HCT116 (cell line): ENCODE measurements at regions not wholly inside any gene's neighbourhood (a gene's known extent, or its start where the extent isn't known, plus 50 kb on each side); places are given as distances from the start of the nearest gene placed in this dataset.

ENCODE experiments used
- ATF3 ChIP-seq: IDR thresholded peaks from 2 replicates; pipeline ENCODE4 v1.6.1; 2012
- CEBPB ChIP-seq: IDR thresholded peaks from 2 replicates; pipeline ENCODE4 v1.6.1; 2012; ENCODE audit warnings: low read depth
- CTCF ChIP-seq, 3 experiments: fragments of 200-600 bp in 1 of 3; sonication (generic) in 1 of 3; IDR thresholded peaks in 2 of 3; conservative IDR thresholded peaks in 1 of 3; 2 replicates each; pipeline ENCODE4 v1.5.1; 2012 to 2017; ENCODE audit warnings: low read depth in 2 of 3, low read length in 2 of 3, antibody characterized with exemption in 1 of 3, borderline replicate concordance in 1 of 3, control low read depth in 1 of 3, mild to moderate bottlenecking in 1 of 3, mixed read lengths in 1 of 3, mixed run types in 1 of 3, moderate library complexity in 1 of 3; ENCODE audit not compliant: insufficient read depth in 1 of 3
- ELF1 ChIP-seq: IDR thresholded peaks from 2 replicates; pipeline ENCODE4 v1.6.1; 2012; ENCODE audit warnings: low read depth, borderline replicate concordance
- EZH2 ChIP-seq: fragments of 200-600 bp; sonication (generic); IDR thresholded peaks from 2 replicates; pipeline ENCODE4 v1.6.1; 2017; ENCODE audit warnings: antibody characterized with exemption, mixed run types
- EZH2phosphoT487 ChIP-seq: fragments of 200-600 bp; IDR thresholded peaks from 2 replicates; pipeline ENCODE4 v1.6.1; 2018; ENCODE audit warnings: antibody characterized with exemption, borderline replicate concordance
- JUND ChIP-seq: IDR thresholded peaks from 2 replicates; pipeline ENCODE4 v1.6.1; 2012
- POLR2A ChIP-seq: IDR thresholded peaks from 2 replicates; pipeline ENCODE4 v1.7.0; 2011; ENCODE audit warnings: borderline replicate concordance; ENCODE audit not compliant: insufficient read depth, insufficient read length; ENCODE audit errors: extremely low read depth
- RAD21 ChIP-seq: IDR thresholded peaks from 2 replicates; pipeline ENCODE4 v1.6.1; 2012; ENCODE audit warnings: low read depth, mild to moderate bottlenecking
- YY1 ChIP-seq: IDR thresholded peaks from 2 replicates; pipeline ENCODE4 v1.6.1; 2011; ENCODE audit warnings: low read length, low read depth, moderate library complexity, mild to moderate bottlenecking; ENCODE audit not compliant: insufficient replicate concordance; ENCODE audit errors: extremely low read depth
- ZFX ChIP-seq: fragments of 450-650 bp; IDR thresholded peaks from 2 replicates; pipeline ENCODE4 v1.6.1; 2017
- ZNF274 ChIP-seq: fragments of 200-500 bp; sonication (Bioruptor generic); IDR thresholded peaks from 2 replicates; pipeline ENCODE4 v1.6.1; 2014; ENCODE audit warnings: mild to moderate bottlenecking, low read depth, low read length, inconsistent platforms
- TF ChIP-seq, protein P1 (sequence below): IDR thresholded peaks from 2 replicates; pipeline ENCODE4 v1.6.1; 2012

GRCh38 chr6:144834426-144835038 is 549.4 kb downstream of the UTRN start:
- TF ChIP-seq CTCF (IDR thresholded peaks at IDR 0.05 in 2 of 3, conservative IDR thresholded peaks at IDR 0.05 in 1 of 3; ENCODE audit: borderline replicate concordance in 1 of 3, insufficient read depth in 1 of 3, low read depth in 2 of 3, low read length in 2 of 3) (no peak), RAD21 (no peak), ELF1 (no peak), ZFX (no peak), CEBPB (no peak), EZH2 (no peak), POLR2A (no peak), ZNF274 (no peak), JUND (no peak), ATF3 (no peak), EZH2phosphoT487 (no peak), YY1 (no peak)
- TF ChIP-seq, protein P1, sequence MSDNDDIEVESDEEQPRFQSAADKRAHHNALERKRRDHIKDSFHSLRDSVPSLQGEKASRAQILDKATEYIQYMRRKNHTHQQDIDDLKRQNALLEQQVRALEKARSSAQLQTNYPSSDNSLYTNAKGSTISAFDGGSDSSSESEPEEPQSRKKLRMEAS: no peak
